GM19239 (cell line): ENCODE measurements at regions not wholly inside any gene's neighbourhood (a gene's known extent, or its start where the extent isn't known, plus 50 kb on each side); places are given as distances from the start of the nearest gene placed in this dataset.
"Not testable (repeated sequence)": the region's sequence is repeated elsewhere in the genome, so short reads cannot be mapped to it uniquely, and the experiment has no call there.

Experiments used
- DNase-seq: peaks from one replicate; pipeline ENCODE4 v3.0.0; 2011; ENCODE audit warnings: low spot score; ENCODE audit not compliant: insufficient read length
- FAIRE-seq: peaks from 2 replicates; lab custom pipeline; 2011; peaks lifted over from hg19 to GRCh38; lab: Jason Lieb, UNC

- no peak for FAIRE-seq
Observed at GRCh38 chr13:89468081-89468480, 1796.9 kb downstream of the SLITRK5 start.

DNA sequence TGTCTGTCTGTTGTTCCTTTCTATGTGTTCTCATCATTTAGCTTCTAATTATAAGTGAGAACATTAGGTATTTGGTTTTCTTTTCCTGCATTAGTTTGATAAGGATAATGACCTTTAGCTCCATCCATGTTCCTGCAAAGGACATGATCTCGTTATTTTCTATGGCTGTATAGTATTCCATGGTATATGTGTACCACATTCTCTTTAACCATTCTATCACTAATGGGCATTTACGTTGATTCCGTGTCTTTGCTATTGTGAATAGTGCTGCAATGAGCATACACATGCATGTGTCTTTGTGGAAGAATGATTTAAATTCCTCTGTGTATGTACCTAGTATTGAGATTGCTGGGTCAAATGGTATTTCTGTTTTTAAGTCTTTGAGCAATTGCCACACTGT lies 1799.7 kb downstream of the SLITRK5 start:
- no peak for FAIRE-seq
- no peak for DNase-seq

More at GRCh38 chr13:89468081-89468480, 1796.9 kb downstream of the SLITRK5 start:
- no peak for DNase-seq

GRCh38 chr13:89474432-89474831 lies 1803.3 kb downstream of the SLITRK5 start:
- DNase-seq (no peak), FAIRE-seq (no peak)

DNA sequence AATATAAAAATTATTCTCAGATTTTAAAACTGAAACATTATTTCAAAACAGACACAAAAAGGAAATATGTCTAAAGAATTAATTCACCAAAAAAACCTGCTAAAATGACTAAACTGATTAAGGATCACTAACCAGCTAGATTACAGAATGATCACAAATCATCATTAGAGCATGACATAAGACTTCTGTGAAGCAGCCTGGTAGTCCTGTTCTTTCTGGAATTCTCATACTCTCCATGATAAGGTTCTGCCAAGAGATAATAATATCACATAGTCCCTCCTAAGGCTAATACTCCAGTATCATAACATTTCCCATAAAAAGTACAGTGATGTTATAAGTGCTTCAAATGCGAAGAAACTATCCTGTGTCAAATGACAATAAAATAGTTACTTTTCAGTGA lies 1814.9 kb downstream of the SLITRK5 start:
- DNase-seq: no peak
- FAIRE-seq: no peak

- DNase-seq (no peak), FAIRE-seq (no peak)
Observed at GRCh38 chr13:89486709-89487108, 1815.5 kb downstream of the SLITRK5 start.

GRCh38 chr13:89490661-89491060 lies 1819.5 kb downstream of the SLITRK5 start:
- no peak for DNase-seq
- no peak for FAIRE-seq

GRCh38 chr13:89496478-89496877 lies 1825.3 kb downstream of the SLITRK5 start:
- FAIRE-seq: no peak
- DNase-seq: no peak

DNA sequence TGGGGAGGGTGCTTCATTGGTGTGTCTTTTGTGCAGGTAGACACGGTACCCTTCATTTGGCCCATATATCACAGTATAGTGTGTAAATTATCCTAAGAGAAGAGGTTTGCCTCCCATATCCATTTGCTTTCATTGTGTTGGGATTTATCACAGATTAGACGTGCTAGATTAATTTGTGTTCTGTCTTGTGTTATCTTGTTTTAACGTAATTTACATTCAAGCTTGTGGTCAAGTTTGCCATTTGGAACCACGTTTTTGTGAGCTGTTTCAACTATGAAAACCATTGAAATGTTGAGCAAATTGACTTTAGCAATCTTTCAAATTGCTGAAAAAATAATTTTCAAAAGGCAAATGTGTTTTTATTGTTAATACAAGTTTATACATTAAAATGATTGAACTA lies 1826.5 kb downstream of the SLITRK5 start:
- DNase-seq: no peak

DNA sequence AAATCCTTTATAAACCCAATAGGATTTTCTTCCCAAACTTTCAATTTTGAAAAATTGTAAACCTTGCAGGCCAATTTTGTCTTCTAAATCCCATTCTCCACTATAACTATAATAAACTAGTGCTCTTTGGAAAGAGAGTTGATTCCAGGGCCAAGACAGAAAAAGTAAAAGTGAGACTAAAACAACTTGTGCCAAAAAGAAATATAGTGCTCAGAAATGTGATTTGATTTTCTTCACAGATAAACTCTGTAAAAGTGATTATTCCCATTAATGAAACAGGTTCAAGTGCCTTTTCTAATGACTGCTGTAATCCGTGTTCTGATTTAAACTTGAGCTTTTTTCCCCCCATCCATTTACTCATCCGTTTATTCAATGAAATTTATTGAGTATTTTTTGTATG lies 1831.1 kb downstream of the SLITRK5 start:
- FAIRE-seq: no peak
- DNase-seq: no peak

More for the DNA sequence above, 1826.5 kb downstream of the SLITRK5 start:
- no peak for FAIRE-seq

GRCh38 chr13:89514534-89515312 lies 1832.8 kb upstream of the MIR17HG start:
- DNase-seq (no peak), FAIRE-seq (no peak)

DNA sequence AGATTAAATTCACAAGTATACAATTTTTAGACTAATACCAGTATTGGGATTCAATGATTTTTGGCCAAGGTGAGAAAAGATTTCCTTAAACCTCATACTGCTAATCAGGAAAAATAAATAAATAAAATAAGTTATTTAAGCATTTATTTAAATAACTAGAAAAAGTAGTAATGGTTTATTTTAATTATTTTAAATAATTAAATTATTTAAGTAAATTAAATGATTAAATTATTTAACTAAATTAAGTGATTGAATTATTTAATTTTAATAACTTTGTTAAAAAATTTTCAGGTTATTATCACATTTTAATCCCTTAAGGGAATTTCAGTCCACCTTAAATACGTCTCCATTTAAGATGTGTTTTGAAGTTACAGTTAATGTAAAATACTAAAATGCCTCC lies 1831.5 kb upstream of the MIR17HG start:
- DNase-seq (no peak), FAIRE-seq (no peak)

GRCh38 chr13:89518289-89519077 lies 1829.0 kb upstream of the MIR17HG start:
- DNase-seq (no peak), FAIRE-seq (no peak)

DNA sequence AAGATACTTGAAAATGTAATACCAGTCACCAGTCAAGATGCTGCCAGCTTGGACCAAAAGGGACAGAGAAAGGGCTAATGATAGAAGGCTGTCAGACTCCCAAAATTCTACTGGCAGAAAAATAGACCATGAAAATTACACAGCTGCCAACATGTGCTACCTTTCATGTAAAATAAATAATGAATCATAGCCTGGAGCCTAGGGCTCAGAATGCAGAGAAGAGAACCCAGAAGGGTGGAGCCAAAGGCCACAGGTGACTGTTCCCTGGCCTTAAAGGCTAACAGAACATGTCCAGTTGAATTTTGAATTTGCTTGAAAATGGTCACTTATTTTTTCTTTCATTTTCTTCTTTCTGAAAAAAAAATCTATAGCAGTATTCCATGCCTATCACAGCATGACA lies 1827.0 kb upstream of the MIR17HG start:
- DNase-seq (no peak), FAIRE-seq (no peak)

- DNase-seq, FAIRE-seq: not testable (repeated sequence)
Observed at GRCh38 chr13:89521672-89522071, 1825.8 kb upstream of the MIR17HG start.

GRCh38 chr13:89541091-89542030 lies 1806.1 kb upstream of the MIR17HG start:
- no peak for FAIRE-seq
- no peak for DNase-seq

GRCh38 chr13:89550938-89551337 lies 1796.5 kb upstream of the MIR17HG start:
- no peak for FAIRE-seq
- no peak for DNase-seq

DNA sequence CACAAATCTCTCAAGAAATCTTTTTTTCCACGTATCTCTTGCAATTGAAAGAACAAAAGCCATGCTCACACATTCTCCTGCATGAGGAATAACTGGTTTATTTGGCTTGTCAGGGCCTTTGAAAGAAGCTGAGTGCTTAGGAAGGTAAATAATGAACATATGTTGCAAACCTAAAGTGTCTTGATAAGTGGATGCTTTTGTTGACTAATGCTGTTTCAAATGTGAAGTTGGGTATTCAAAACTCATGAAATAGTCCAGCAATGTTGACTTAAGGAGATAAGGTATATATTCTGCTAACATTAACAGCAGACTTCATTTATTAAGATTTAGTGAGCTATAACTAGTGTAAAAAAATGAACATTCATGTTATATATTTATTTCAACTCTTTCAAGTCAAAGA lies 1792.7 kb upstream of the MIR17HG start:
- FAIRE-seq (no peak), DNase-seq (no peak)

DNA sequence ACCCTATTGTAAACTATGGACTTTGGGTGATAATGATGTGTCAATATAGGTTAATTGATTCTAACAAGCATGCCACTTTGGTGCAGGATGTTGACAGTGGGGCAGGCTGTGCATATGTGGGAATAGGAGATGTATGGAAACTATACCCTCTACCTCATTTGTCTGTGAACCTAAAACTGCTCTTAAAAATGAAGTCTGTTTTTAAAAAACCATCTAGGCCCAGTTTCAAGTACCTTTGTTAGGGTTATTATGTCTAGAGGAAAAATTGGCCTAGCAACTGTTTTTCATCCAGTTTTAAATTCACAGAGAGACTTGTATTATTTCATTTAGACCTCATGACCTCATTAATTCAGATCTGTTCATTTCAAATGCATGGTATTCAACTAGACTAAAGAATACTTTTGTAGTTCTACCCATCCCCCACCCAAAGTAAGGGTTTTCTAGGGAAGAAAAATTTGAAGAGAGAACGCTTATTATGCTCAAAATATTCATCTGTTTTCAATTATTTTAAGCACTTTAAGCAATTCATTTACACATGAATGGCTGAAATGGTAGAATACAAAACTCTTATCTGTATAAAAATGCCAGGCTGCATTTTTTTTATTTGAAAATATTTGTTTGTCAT lies 1781.9 kb upstream of the MIR17HG start:
- no peak for FAIRE-seq

DNA sequence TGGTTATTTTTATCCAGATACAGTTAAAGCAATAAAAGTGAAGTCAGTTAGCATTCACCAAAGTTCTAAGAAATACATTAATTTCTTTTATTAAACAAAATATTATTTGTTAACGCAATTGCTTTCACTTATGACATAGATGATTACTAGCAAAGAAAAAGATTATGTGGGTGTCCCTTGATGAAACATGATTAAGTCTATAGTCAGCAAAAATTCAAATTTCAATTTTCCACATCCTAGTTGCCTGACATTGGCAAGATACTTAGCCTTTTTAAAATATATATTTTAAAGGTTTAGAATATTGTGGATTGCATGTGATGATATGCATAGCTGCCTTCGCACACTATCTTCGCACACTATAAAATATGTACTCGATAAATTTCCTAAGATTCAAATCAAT lies 1780.5 kb upstream of the MIR17HG start:
- no peak for DNase-seq
- FAIRE-seq: no peak

More for the DNA sequence above, 1781.9 kb upstream of the MIR17HG start:
- no peak for DNase-seq

DNA sequence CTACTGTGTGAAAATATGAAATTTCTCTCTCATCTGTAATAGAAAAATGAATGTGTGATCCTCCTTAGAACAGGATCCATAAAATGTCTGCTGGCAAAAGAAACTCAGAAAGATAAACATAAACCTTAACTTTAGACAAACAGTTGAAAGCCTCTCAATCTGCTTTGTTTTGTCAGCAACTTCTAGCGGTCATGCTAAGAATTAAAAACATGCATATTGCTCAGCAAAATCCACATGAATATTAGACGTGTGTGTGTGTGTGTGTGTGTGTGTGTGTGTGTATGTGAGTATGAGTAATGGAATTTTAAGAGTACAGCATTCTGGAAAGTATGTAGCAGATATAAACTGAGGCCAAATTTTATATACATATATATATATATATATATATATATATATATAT lies 1779.2 kb upstream of the MIR17HG start:
- DNase-seq: no peak
- FAIRE-seq: no peak
